ENCODE measurements at regions not wholly inside any gene's neighbourhood (a gene's known extent, or its start where the extent isn't known, plus 50 kb on each side); places are given as distances from the start of the nearest gene placed in this dataset.
"Not testable (repeated sequence)": the region's sequence is repeated elsewhere in the genome, so short reads cannot be mapped to it uniquely, and the experiment has no call there.

DNA sequence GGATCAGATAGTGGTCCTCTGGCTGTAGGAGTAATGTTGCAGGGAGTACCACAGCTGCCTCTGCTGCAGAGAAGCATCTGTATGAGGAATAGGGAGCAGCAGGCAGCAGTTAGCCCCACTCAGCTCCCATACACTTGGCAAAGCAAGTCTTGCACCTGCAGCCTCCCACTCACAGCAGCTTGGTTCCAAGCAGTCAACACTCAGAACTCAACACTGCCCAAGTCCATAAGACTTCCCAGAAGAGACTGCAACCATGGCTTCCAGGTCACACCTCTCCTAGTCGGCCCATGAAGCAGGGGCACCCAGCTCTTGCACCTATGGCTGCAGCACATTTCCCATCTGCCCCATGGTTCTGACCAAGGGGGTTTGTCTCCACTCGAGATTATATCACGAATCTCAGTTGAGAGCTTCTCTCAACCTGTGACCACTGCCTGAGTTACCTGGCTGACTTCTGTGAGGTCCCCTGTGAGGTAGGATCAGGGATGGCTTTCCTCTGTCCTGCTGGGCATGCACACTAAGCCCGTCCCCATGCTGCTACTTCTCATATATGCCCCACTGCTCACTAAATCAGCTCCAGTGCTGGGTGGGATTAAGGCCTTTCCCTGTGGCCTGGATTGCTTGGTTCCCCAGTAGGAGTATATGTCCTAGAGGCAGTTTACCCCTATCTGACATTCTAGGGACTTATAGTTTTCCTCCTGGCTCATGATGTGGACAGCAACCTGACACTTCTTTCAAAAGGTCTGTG is 562.0 kb upstream of the TPTE start:
- H3K9me2 ChIP-seq (replicated peaks; ENCODE audit: control insufficient read depth, low read length); H3K27ac ChIP-seq (ENCODE audit: low read depth, low read length); H3K9me3 ChIP-seq (ENCODE audit: control insufficient read depth, insufficient read depth, low read length); H3K4me2 ChIP-seq (ENCODE audit: low read length); H3K27me3 ChIP-seq (ENCODE audit: control insufficient read depth, low read length); H3K4me1 ChIP-seq (ENCODE audit: control insufficient read depth, low read length); H3K4me3 ChIP-seq (ENCODE audit: low read length); H3K36me3 ChIP-seq (ENCODE audit: control insufficient read depth, low read length); H4K20me1 ChIP-seq (ENCODE audit: control insufficient read depth, insufficient read depth, low read depth, low read length); H3F3A ChIP-seq (ENCODE audit: control insufficient read depth, insufficient read depth); H3K79me2 ChIP-seq (ENCODE audit: control insufficient read depth, low read length): not testable (repeated sequence)

- not testable (repeated sequence) for H3K27me3 ChIP-seq (ENCODE audit: control insufficient read depth, low read length); H3K9me2 ChIP-seq (replicated peaks; ENCODE audit: control insufficient read depth, low read length); H3K4me1 ChIP-seq (ENCODE audit: control insufficient read depth, low read length); H3K36me3 ChIP-seq (ENCODE audit: control insufficient read depth, low read length); H3K79me2 ChIP-seq (ENCODE audit: control insufficient read depth, low read length); H4K20me1 ChIP-seq (ENCODE audit: control insufficient read depth, insufficient read depth, low read depth, low read length); H3K4me3 ChIP-seq (ENCODE audit: low read length); H3K27ac ChIP-seq (ENCODE audit: low read depth, low read length); H3K9me3 ChIP-seq (ENCODE audit: control insufficient read depth, insufficient read depth, low read length); H3F3A ChIP-seq (ENCODE audit: control insufficient read depth, insufficient read depth); H3K4me2 ChIP-seq (ENCODE audit: low read length)
These were observed 552.0 kb upstream of the TPTE start for GRCh38 chr21:9969399-9969798.

DNA sequence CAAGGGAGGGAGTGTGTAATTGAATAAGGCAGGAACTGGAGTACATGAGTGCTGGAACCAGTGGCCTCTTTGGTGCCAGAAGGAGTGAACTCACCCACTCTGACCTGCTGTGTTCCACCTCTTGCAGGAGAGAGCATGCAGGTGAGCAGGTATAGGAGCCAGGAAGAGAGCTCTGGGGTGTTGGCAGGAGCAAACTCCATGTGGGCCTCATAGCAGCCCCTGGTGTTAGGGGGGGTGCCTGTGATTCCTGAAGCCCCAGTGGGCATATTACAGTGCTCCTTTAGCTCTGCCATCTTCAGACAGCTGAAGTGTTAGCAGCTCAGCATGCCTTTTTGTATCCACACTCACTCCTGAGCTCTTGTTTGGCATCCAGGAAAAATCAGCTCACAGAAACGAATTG is 549.4 kb upstream of the TPTE start:
- H3F3A ChIP-seq (ENCODE audit: control insufficient read depth, insufficient read depth); H3K4me1 ChIP-seq (ENCODE audit: control insufficient read depth, low read length); H3K4me2 ChIP-seq (ENCODE audit: low read length); H3K4me3 ChIP-seq (ENCODE audit: low read length); H3K9me2 ChIP-seq (replicated peaks; ENCODE audit: control insufficient read depth, low read length); H3K79me2 ChIP-seq (ENCODE audit: control insufficient read depth, low read length); H3K36me3 ChIP-seq (ENCODE audit: control insufficient read depth, low read length); H3K27ac ChIP-seq (ENCODE audit: low read depth, low read length); H3K27me3 ChIP-seq (ENCODE audit: control insufficient read depth, low read length); H3K9me3 ChIP-seq (ENCODE audit: control insufficient read depth, insufficient read depth, low read length); H4K20me1 ChIP-seq (ENCODE audit: control insufficient read depth, insufficient read depth, low read depth, low read length): not testable (repeated sequence)

- not testable (repeated sequence) for H3K4me3 ChIP-seq (ENCODE audit: low read length)
These were observed 543.0 kb upstream of the TPTE start for GRCh38 chr21:9978371-9978770.

GRCh38 chr21:9997507-9997906 is 523.9 kb upstream of the TPTE start:
- not testable (repeated sequence) for H3K9me3 ChIP-seq (ENCODE audit: control insufficient read depth, insufficient read depth, low read length); H3K4me3 ChIP-seq (ENCODE audit: low read length); H3K79me2 ChIP-seq (ENCODE audit: control insufficient read depth, low read length); H3K27ac ChIP-seq (ENCODE audit: low read depth, low read length); H3F3A ChIP-seq (ENCODE audit: control insufficient read depth, insufficient read depth); H3K27me3 ChIP-seq (ENCODE audit: control insufficient read depth, low read length); H3K9me2 ChIP-seq (replicated peaks; ENCODE audit: control insufficient read depth, low read length); H3K4me1 ChIP-seq (ENCODE audit: control insufficient read depth, low read length); H3K4me2 ChIP-seq (ENCODE audit: low read length); H4K20me1 ChIP-seq (ENCODE audit: control insufficient read depth, insufficient read depth, low read depth, low read length); H3K36me3 ChIP-seq (ENCODE audit: control insufficient read depth, low read length)

More at GRCh38 chr21:9978371-9978770, 543.0 kb upstream of the TPTE start:
- not testable (repeated sequence) for H3K79me2 ChIP-seq (ENCODE audit: control insufficient read depth, low read length); H3K9me3 ChIP-seq (ENCODE audit: control insufficient read depth, insufficient read depth, low read length); H3F3A ChIP-seq (ENCODE audit: control insufficient read depth, insufficient read depth); H4K20me1 ChIP-seq (ENCODE audit: control insufficient read depth, insufficient read depth, low read depth, low read length); H3K4me1 ChIP-seq (ENCODE audit: control insufficient read depth, low read length); H3K9me2 ChIP-seq (replicated peaks; ENCODE audit: control insufficient read depth, low read length); H3K27me3 ChIP-seq (ENCODE audit: control insufficient read depth, low read length); H3K27ac ChIP-seq (ENCODE audit: low read depth, low read length); H3K4me2 ChIP-seq (ENCODE audit: low read length); H3K36me3 ChIP-seq (ENCODE audit: control insufficient read depth, low read length)

- not testable (repeated sequence) for H3K9me2 ChIP-seq (replicated peaks; ENCODE audit: control insufficient read depth, low read length); H4K20me1 ChIP-seq (ENCODE audit: control insufficient read depth, insufficient read depth, low read depth, low read length); H3K36me3 ChIP-seq (ENCODE audit: control insufficient read depth, low read length); H3K4me1 ChIP-seq (ENCODE audit: control insufficient read depth, low read length); H3F3A ChIP-seq (ENCODE audit: control insufficient read depth, insufficient read depth); H3K4me3 ChIP-seq (ENCODE audit: low read length); H3K27ac ChIP-seq (ENCODE audit: low read depth, low read length); H3K4me2 ChIP-seq (ENCODE audit: low read length); H3K27me3 ChIP-seq (ENCODE audit: control insufficient read depth, low read length); H3K79me2 ChIP-seq (ENCODE audit: control insufficient read depth, low read length); H3K9me3 ChIP-seq (ENCODE audit: control insufficient read depth, insufficient read depth, low read length)
These were observed 518.5 kb upstream of the TPTE start for GRCh38 chr21:10002762-10003313.

DNA sequence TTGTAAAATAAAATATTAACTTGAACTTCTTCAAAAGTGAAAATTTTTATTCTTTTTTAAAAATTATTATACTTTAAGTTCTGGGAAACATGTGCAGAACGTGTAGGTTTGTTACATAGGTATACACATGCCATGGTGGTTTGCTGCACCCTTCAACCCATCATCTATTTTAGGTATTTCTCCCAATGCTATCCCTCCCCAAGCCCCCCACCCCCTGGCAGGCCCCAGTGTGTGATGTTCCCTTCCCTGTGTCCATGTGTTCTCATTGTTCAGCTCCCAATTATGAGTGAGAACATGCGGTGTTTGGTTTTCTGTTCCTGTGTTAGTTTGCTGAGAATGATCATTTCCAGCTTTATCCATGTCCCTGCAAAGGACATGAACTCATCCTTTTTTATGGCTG is 515.6 kb upstream of the TPTE start:
- not testable (repeated sequence) for H3K4me1 ChIP-seq (ENCODE audit: control insufficient read depth, low read length); H3K4me3 ChIP-seq (ENCODE audit: low read length); H3K27ac ChIP-seq (ENCODE audit: low read depth, low read length); H3K36me3 ChIP-seq (ENCODE audit: control insufficient read depth, low read length); H3K9me2 ChIP-seq (replicated peaks; ENCODE audit: control insufficient read depth, low read length); H3K9me3 ChIP-seq (ENCODE audit: control insufficient read depth, insufficient read depth, low read length); H3F3A ChIP-seq (ENCODE audit: control insufficient read depth, insufficient read depth); H3K4me2 ChIP-seq (ENCODE audit: low read length); H3K27me3 ChIP-seq (ENCODE audit: control insufficient read depth, low read length); H3K79me2 ChIP-seq (ENCODE audit: control insufficient read depth, low read length); H4K20me1 ChIP-seq (ENCODE audit: control insufficient read depth, insufficient read depth, low read depth, low read length)

DNA sequence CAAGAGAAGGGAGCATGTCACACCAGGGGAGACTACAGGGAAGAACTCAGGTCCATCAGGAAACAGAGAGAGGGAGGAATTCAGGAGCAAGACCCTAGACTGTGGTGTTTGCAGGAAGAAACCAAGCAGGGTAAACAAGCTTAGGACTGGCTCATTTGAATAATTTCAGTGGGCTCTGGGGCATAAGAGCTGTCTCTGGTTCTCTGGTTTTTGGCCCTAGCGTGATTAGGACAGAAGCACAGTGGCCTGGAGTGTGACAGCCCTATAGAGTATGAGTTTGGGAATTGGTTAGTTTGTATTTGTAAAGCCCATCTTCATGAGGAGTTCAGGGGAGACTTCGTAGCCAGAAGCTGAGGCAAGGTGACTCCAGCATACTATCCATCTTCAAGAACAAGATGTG is 504.4 kb upstream of the TPTE start:
- H3K9me2 ChIP-seq (replicated peaks; ENCODE audit: control insufficient read depth, low read length); H3K36me3 ChIP-seq (ENCODE audit: control insufficient read depth, low read length); H4K20me1 ChIP-seq (ENCODE audit: control insufficient read depth, insufficient read depth, low read depth, low read length); H3F3A ChIP-seq (ENCODE audit: control insufficient read depth, insufficient read depth); H3K27me3 ChIP-seq (ENCODE audit: control insufficient read depth, low read length); H3K4me3 ChIP-seq (ENCODE audit: low read length); H3K79me2 ChIP-seq (ENCODE audit: control insufficient read depth, low read length); H3K4me1 ChIP-seq (ENCODE audit: control insufficient read depth, low read length); H3K27ac ChIP-seq (ENCODE audit: low read depth, low read length); H3K9me3 ChIP-seq (ENCODE audit: control insufficient read depth, insufficient read depth, low read length); H3K4me2 ChIP-seq (ENCODE audit: low read length): not testable (repeated sequence)

All from DOHH2 (cell line).